Smooth muscle cell (in vitro differentiated cells): ENCODE measurements at regions not wholly inside any gene's neighbourhood (a gene's known extent, or its start where the extent isn't known, plus 50 kb on each side); places are given as distances from the start of the nearest gene placed in this dataset.

Experiments used
- DNase-seq: peaks from one replicate; lab custom pipeline; 2025; ENCODE audit not compliant: unreplicated experiment; lab: John Stamatoyannopoulos, UW
- H2AFZ ChIP-seq: fragments of 200-600 bp; sonication (generic); 2 replicates; pipeline ENCODE4 v1.6.0; 2016; ENCODE audit warnings: antibody characterized with exemption, low read depth, mild to moderate bottlenecking
- H3F3A ChIP-seq: fragments of 200-600 bp; sonication (generic); 2 replicates; pipeline ENCODE4 v1.6.0; 2017; ENCODE audit warnings: antibody characterized with exemption, low read depth
- H3K27ac ChIP-seq: fragments of 200-600 bp; sonication (generic); 2 replicates; pipeline ENCODE4 v1.5.1; 2016; ENCODE audit warnings: low read depth, mild to moderate bottlenecking
- H3K27me3 ChIP-seq: fragments of 200-600 bp; sonication (generic); 2 replicates; pipeline ENCODE4 v1.6.1; 2016; ENCODE audit warnings: low read depth, mild to moderate bottlenecking
- H3K36me3 ChIP-seq: fragments of 200-600 bp; sonication (generic); 2 replicates; pipeline ENCODE4 v1.5.1; 2016; ENCODE audit warnings: low read depth
- H3K4me1 ChIP-seq: fragments of 200-600 bp; sonication (generic); 2 replicates; pipeline ENCODE4 v1.5.1; 2016; ENCODE audit warnings: low read depth
- H3K4me2 ChIP-seq: fragments of 200-600 bp; sonication (generic); 2 replicates; pipeline ENCODE4 v1.6.0; 2016; ENCODE audit warnings: mild to moderate bottlenecking
- H3K4me3 ChIP-seq: fragments of 200-600 bp; sonication (generic); 2 replicates; pipeline ENCODE4 v1.5.1; 2016; ENCODE audit warnings: mild to moderate bottlenecking
- H3K79me2 ChIP-seq: fragments of 200-600 bp; sonication (generic); 2 replicates; pipeline ENCODE4 v1.6.0; 2016; ENCODE audit warnings: low read depth, mild to moderate bottlenecking
- H3K9ac ChIP-seq: fragments of 200-600 bp; sonication (generic); 2 replicates; pipeline ENCODE4 v1.6.0; 2016; ENCODE audit warnings: low read depth
- H3K9me3 ChIP-seq: fragments of 200-600 bp; sonication (generic); replicated peaks from 2 replicates; pipeline ENCODE4 v1.5.1; 2016; ENCODE audit warnings: low read depth
- H4K20me1 ChIP-seq: fragments of 200-600 bp; sonication (generic); 2 replicates; pipeline ENCODE4 v1.6.0; 2016; ENCODE audit warnings: low read depth
- WGBS: methylation state at CpG from one replicate; pipeline ENCODE4 v1.1.7; 2016; ENCODE audit warnings: low lambda C conversion rate; 5-methylcytosine and 5-hydroxymethylcytosine counted together
- TF ChIP-seq, protein P1 (sequence below): fragments of 200-600 bp; sonication (generic); IDR thresholded peaks from 2 replicates; pipeline ENCODE4 v1.5.1; 2017; ENCODE audit warnings: borderline replicate concordance, mild to moderate bottlenecking, antibody characterized with exemption; ENCODE audit not compliant: insufficient read depth, poor library complexity, severe bottlenecking

DNA sequence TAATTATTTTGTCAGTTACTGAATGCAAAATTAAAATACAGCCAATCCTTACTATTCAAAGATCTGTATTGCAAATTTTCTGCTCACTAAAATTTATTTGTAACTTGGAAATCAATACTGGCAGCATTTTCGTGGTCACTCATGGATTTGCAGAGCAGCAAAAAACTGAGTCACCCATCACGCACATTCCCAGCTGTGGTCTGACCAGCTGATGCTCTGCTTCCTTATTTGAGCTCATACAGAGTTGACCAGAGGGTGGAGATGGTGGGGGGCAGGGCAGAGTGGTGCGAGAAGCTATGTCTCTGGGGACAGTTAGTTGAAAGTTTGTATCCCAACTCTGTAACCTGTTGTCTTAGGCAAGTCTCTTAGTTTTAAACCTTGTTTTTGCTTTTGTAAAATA lies 214.8 kb downstream of the SPCS3 start:
- peak overlapping the region; percentile 70 for H3K4me2 ChIP-seq
- H3K4me1 ChIP-seq, result peaks cover 5% of the 10 kb centered on the region
- no peak overlapping the region for H3K9ac ChIP-seq
- WGBS, result 29% methylated on average over 3 of the region's 3 CpGs
- H3K9me3 ChIP-seq, result no peaks in the 10 kb centered on the region
- no peak overlapping the region for H3K4me3 ChIP-seq
- DNase-seq, result no peak
- no peaks in the 10 kb centered on the region for H3F3A ChIP-seq
- H3K27ac ChIP-seq, result peak overlapping the region; percentile 49
- H2AFZ ChIP-seq, result no peak overlapping the region
- H3K79me2 ChIP-seq, result no peaks in the 10 kb centered on the region
- no peaks in the 10 kb centered on the region for H3K27me3 ChIP-seq
- TF ChIP-seq, protein P1, sequence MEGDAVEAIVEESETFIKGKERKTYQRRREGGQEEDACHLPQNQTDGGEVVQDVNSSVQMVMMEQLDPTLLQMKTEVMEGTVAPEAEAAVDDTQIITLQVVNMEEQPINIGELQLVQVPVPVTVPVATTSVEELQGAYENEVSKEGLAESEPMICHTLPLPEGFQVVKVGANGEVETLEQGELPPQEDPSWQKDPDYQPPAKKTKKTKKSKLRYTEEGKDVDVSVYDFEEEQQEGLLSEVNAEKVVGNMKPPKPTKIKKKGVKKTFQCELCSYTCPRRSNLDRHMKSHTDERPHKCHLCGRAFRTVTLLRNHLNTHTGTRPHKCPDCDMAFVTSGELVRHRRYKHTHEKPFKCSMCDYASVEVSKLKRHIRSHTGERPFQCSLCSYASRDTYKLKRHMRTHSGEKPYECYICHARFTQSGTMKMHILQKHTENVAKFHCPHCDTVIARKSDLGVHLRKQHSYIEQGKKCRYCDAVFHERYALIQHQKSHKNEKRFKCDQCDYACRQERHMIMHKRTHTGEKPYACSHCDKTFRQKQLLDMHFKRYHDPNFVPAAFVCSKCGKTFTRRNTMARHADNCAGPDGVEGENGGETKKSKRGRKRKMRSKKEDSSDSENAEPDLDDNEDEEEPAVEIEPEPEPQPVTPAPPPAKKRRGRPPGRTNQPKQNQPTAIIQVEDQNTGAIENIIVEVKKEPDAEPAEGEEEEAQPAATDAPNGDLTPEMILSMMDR, result no peak
- no peaks in the 10 kb centered on the region for H3K36me3 ChIP-seq
- H4K20me1 ChIP-seq, result no peaks in the 10 kb centered on the region

DNA sequence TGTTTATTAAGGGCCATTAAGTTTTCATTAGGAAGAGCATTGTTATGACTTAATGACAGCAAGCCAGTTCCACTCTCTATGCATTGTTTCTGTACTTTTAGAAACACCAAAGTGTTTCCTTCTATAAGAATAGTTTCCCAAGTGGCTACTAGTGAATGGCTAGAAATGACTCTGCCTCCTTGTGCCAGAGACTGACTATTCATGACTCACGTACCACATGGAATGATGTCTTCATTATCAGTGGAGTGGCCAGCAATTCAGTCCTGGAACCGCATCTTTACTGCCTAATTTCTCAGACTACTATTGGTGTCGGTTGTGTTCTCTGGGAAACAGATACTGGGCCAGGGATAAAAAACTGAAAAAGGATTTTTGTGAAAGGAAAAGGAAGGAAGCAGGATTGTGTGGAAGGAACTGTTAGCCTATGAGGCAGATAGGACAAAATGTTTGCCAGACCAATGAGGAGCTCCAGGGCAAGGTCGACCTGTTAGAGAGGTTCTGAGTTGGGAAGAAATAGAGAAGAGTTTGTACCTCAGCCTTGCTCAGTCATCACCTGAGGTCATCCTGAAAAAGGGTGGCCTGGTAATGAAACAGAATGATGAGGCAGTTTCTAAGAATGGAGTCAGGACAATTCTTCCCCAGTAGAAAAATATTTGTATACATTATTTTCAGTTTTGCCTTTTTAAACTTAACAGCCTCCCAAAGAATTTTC lies 218.6 kb downstream of the SPCS3 start:
- H3K4me2 ChIP-seq, result peak overlapping the region; percentile 32
- no peak for DNase-seq
- H4K20me1 ChIP-seq, result no peaks in the 10 kb centered on the region
- peak overlapping the region; percentile 66 for H3K27ac ChIP-seq
- H3K36me3 ChIP-seq, result no peaks in the 10 kb centered on the region
- WGBS, result 34% methylated on average over 4 of the region's 4 CpGs
- H3K9ac ChIP-seq, result peak overlapping the region; percentile 30
- H3K79me2 ChIP-seq, result no peaks in the 10 kb centered on the region
- no peak overlapping the region for H3K4me3 ChIP-seq
- TF ChIP-seq, protein P1, result no peak
- H3K4me1 ChIP-seq, result peaks cover 5% of the 10 kb centered on the region
- H2AFZ ChIP-seq, result no peak overlapping the region
- no peaks in the 10 kb centered on the region for H3F3A ChIP-seq
- H3K27me3 ChIP-seq, result no peaks in the 10 kb centered on the region
- no peaks in the 10 kb centered on the region for H3K9me3 ChIP-seq

DNA sequence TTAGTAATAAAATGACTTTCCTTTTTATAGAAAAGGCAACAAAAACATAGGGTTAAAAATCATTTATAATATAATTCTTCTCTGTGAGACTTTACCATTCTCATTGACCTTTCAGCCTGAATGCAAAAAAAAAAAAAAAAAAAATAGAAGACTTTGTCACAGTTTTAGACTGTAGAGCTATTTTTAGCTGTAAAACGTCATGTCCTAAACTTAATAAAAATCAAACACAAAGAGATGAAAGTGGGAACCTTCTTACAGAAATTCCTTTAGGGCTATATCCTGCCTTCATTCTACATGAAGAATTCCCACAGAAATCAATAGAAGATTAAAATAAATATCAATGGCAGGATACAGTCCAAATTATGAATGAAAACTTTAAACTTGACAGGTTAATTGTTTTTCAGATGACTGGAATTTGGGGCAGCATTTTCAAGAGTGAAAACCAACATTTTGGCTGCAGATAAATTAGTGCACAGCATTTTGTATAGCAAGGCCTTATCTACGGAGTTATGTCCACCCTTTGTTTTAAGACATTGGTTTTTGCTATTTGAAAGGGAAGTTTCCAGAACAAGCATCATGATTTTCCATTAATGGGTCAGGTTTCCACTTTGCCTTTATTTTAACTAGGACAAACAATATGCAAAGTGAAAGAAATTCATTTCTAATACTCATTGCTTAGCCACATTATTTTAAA lies 219.5 kb downstream of the SPCS3 start:
- Histone ChIP-seq H3K36me3 (no peaks in the 10 kb centered on the region), H3K79me2 (no peaks in the 10 kb centered on the region), H2AFZ (no peak overlapping the region), H3K4me3 (no peak overlapping the region), H3K9me3 (no peaks in the 10 kb centered on the region), H3F3A (no peaks in the 10 kb centered on the region), H3K27ac (peak overlapping the region; percentile 66), H4K20me1 (no peaks in the 10 kb centered on the region), H3K9ac (no peak overlapping the region), H3K27me3 (no peaks in the 10 kb centered on the region), H3K4me2 (no peak overlapping the region), H3K4me1 (peaks cover 2% of the 10 kb centered on the region)
- no peak for DNase-seq
- 63% methylated on average over 2 of the region's 2 CpGs for WGBS
- TF ChIP-seq, protein P1, result no peak
